Heart left ventricle (tissue), 16 donors: ENCODE measurements at regions not wholly inside any gene's neighbourhood (a gene's known extent, or its start where the extent isn't known, plus 50 kb on each side); places are given as distances from the start of the nearest gene placed in this dataset.

Source experiments
- ATAC-seq, 4 donors: fragments of 200-7000 bp; cut with Tn5 transposase; one replicate each; pipeline ENCODE4 v1.9.1; 2020 to 2022; ENCODE audit warnings: moderate library complexity in 4 of 4, mild to moderate bottlenecking in 3 of 4, moderate number of reproducible peaks in 1 of 4
- DNase-seq, 5 donors: peaks; one replicate each; pipeline ENCODE4 v3.0.0-alpha.2; 2020
- H3K27ac ChIP-seq, 12 donors: fragments of 200-600 bp; sonication (generic) in 4 of 12; one replicate each; pipeline versions ENCODE4 v1.5.0 to v1.8.0; 2016 to 2022; ENCODE audit warnings: mild to moderate bottlenecking in 2 of 12
- H3K27me3 ChIP-seq, 9 donors: fragments of 200-600 bp; sonication (generic) in 2 of 9; one replicate each; pipeline versions ENCODE4 v1.5.1 to v1.8.0; 2016 to 2022; ENCODE audit warnings: mild to moderate bottlenecking in 3 of 9
- H3K36me3 ChIP-seq, 9 donors: fragments of 200-600 bp; sonication (generic) in 2 of 9; one replicate each; pipeline versions ENCODE4 v1.5.0 to v1.8.0; 2018 to 2022; ENCODE audit warnings: mild to moderate bottlenecking in 2 of 9
- H3K4me1 ChIP-seq, 12 donors: fragments of 200-600 bp; sonication (generic) in 4 of 12; one replicate each; pipeline versions ENCODE4 v1.5.0 to v1.8.0; 2016 to 2022; ENCODE audit warnings: mild to moderate bottlenecking in 3 of 12
- H3K4me3 ChIP-seq, 12 donors: fragments of 200-600 bp; sonication (generic) in 4 of 12; one replicate each; pipeline versions ENCODE4 v1.5.0 to v1.8.0; 2017 to 2022; ENCODE audit warnings: mild to moderate bottlenecking in 9 of 12, moderate library complexity in 4 of 12
- H3K9me3 ChIP-seq, 12 donors: fragments of 200-600 bp; sonication (generic) in 4 of 12; one replicate each; pipeline versions ENCODE4 v1.5.0 to v1.8.0; 2016 to 2022; ENCODE audit warnings: mild to moderate bottlenecking in 1 of 12
- POLR2A ChIP-seq, 2 donors: fragments of 450-650 bp; IDR thresholded peaks; one replicate each; pipeline ENCODE4 v1.6.1; 2017; ENCODE audit warnings: antibody characterized with exemption in 2 of 2, mild to moderate bottlenecking in 2 of 2, moderate library complexity in 2 of 2
- WGBS, 4 donors: extraction: QIAGEN DNeasy Blood & Tissue Kit in 2 of 4; methylation state at CpG; one replicate each; pipeline versions ENCODE4 v1.1.5 to v1.1.7; 2013 to 2018; 5-methylcytosine and 5-hydroxymethylcytosine counted together
- intact Hi-C, 10 donors: fragments of 100-400 bp; cut with DNase I; formaldehyde crosslinking; loops; one replicate each; pipeline versions ENCODE4 v1.11.1 to v1.14.2; 2022
- TF ChIP-seq, protein P1 (sequence below), 12 donors: fragments of 200-600 bp; sonication (generic) in 4 of 12; IDR thresholded peaks; one replicate each; pipeline versions ENCODE4 v1.5.0 to v1.8.0; 2018 to 2022; ENCODE audit warnings: antibody characterized with exemption in 12 of 12, mild to moderate bottlenecking in 5 of 12
- donor health status: ischemic (EF 13 %, LVEDD 7.1; RV severe dilation, severe dysfunction).
- donor health status: healthy with polysubstance abuse.
- donor health status: DM: no; HTN: yes; CAD: no.
- donor health status: DM: no; HTN: no; CAD: no.
- donor health status: ischemic (EF 25% LVEDD 6.9; RV normal size, moderate dysfunction).
- donor health status: ischemic (EF 25% LVEDD 5.7; RV mildly dilated, moderate dysfunction).
- donor health status: healthy.
- donor health status: DM: yes; HTN: yes; CAD: no.
- donor health status: ischemic (EF 35%, LVEDD 5.7; RV mildly dilated, moderate dysfunction).
- donor health status: nonischemic (EF 11% LVEDD 7.7; RV severe dilation, severe dysfunction).
- donor health status: DM: yes; HTN: yes; CAD: no.
- donor health status: PGD.
- donor health status: ischemic (EF 29% LVEDD 5.4; RV normal size, mild dysfunction).
- donor health status: nonischemic (EF 23%, LVEDD 6.1; RV moderate dilation, normal function).

DNA sequence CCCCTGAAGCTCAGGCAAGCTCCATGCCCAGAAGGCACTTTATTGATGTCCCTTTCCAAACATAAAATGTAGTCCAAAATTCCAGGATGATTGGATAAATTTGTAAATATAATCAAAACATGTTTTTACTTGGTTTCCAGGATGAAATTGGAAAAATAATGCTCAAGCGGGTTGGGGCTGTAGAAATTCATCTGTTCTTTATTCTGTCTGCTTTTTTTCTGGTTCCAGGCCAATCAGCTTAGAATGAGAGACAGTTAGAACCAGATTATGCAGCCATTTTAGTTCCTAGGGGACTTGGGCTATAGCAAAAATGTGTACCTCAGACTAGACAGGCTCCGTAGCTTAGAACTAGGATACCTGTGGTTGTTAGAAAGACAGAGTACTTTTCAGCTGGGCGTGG, 450.8 kb downstream of the MCTP2 start:
- Histone ChIP-seq H3K36me3 (no peaks in the 10 kb centered on the region), H3K9me3 (no peaks in the 10 kb centered on the region), H3K27ac (no peak overlapping the region), H3K4me1 (no peaks in the 10 kb centered on the region), H3K27me3 (peaks cover 0 to 4% (median 0%) of the 10 kb centered on the region in 9 donors), H3K4me3 (no peak overlapping the region)
- TF ChIP-seq, protein P1, sequence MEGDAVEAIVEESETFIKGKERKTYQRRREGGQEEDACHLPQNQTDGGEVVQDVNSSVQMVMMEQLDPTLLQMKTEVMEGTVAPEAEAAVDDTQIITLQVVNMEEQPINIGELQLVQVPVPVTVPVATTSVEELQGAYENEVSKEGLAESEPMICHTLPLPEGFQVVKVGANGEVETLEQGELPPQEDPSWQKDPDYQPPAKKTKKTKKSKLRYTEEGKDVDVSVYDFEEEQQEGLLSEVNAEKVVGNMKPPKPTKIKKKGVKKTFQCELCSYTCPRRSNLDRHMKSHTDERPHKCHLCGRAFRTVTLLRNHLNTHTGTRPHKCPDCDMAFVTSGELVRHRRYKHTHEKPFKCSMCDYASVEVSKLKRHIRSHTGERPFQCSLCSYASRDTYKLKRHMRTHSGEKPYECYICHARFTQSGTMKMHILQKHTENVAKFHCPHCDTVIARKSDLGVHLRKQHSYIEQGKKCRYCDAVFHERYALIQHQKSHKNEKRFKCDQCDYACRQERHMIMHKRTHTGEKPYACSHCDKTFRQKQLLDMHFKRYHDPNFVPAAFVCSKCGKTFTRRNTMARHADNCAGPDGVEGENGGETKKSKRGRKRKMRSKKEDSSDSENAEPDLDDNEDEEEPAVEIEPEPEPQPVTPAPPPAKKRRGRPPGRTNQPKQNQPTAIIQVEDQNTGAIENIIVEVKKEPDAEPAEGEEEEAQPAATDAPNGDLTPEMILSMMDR (IDR thresholded peaks at IDR 0.05): no peak
- no peak for TF ChIP-seq POLR2A (IDR thresholded peaks at IDR 0.05)
- no peak for ATAC-seq
- intact Hi-C loops: loop anchor here in 1 of 10 donors (5.0 kb wide), 1 partner anchor 160 kb away; no protein-coding TSS in a partner anchor
- 87 to 97% (median 91%) methylated on average over 3 of the region's 3 CpGs for WGBS, 4 donors
- DNase-seq: no peak

DNA sequence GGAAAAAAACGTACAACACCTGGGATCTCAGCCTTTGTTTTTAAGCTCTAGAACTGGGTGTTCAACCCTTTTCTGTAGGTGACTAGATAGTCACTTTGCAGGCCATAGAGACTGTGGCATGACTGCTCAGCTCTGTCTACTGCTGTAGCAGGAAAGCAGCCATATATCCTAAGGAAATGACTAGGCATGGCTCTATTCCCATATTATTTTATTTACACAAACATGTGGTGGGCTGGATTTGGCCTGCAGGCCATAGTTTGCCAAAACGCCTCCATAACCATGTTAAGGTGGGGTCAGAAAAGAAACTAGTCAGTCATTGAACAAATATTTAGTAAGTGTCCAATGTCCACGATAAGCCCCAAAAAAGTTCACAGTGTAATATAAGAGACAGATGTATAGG, 452.5 kb downstream of the MCTP2 start:
- Histone ChIP-seq H3K4me1 (no peaks in the 10 kb centered on the region), H3K4me3 (no peak overlapping the region), H3K27ac (no peak overlapping the region), H3K27me3 (peaks cover 0 to 4% (median 0%) of the 10 kb centered on the region in 9 donors), H3K9me3 (no peaks in the 10 kb centered on the region), H3K36me3 (no peaks in the 10 kb centered on the region)
- intact Hi-C loops: loop anchor here in 1 of 10 donors (5.0 kb wide), 1 partner anchor 158 kb away; no protein-coding TSS in a partner anchor
- TF ChIP-seq, protein P1 (IDR thresholded peaks at IDR 0.05): no peak
- TF ChIP-seq POLR2A (IDR thresholded peaks at IDR 0.05): no peak
- WGBS, 4 donors: 74 to 80% (median 79%) methylated on average over 3 of the region's 3 CpGs
- ATAC-seq (no peak), DNase-seq (no peak)

DNA sequence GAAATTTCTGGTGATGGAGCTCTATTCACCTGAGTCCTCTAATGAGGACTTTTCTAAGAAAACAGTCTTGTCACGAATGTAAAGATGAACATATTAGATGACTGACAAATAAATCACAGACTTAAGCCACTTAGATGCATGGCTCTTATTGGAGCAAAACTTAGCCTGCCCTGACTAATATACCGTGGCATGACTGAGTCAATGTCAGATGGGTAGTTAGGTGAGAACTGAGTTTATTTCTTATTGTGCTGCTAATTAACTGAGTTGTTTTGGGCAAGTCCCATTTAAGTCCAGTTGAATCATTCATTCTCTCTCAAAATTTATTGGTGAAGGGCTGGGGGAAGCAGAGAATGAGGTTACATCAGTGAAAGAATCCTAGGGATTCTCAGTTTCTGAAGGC, 459.8 kb downstream of the MCTP2 start:
- H3K27ac ChIP-seq: no peak overlapping the region
- intact Hi-C loops: no loop called here
- ATAC-seq: no peak

DNA sequence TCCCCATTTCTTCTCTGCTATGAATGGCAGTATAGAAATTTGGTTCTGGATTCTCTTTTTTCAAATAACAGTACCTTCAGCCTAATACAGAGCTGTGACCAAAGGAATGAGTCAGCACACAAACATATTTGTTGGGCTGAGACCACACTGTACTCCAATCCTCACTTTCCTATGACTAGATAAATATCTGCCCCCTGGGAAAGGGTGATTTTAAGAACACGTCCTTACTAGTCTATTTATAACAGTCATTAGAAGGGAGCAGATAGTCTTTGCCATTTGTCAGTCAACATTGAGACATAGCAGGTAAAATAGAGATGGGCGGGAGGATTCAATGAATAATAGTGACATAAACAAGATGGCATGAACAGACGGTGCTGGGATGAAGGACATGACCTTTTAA, 461.3 kb downstream of the MCTP2 start:
- no peak overlapping the region for H3K4me3 ChIP-seq
- H3K27ac ChIP-seq: no peak overlapping the region
- intact Hi-C loops: no loop called here
- TF ChIP-seq, protein P1 (IDR thresholded peaks at IDR 0.05): no peak
- TF ChIP-seq POLR2A (IDR thresholded peaks at IDR 0.05): no peak
- DNase-seq (no peak), ATAC-seq (no peak)
- no peaks in the 10 kb centered on the region for H3K27me3 ChIP-seq
- no peaks in the 10 kb centered on the region for H3K36me3 ChIP-seq
- 43 to 56% (median 50%) methylated on average over 3 of the region's 3 CpGs for WGBS, 4 donors
- peaks cover 0 to 26% (median 0%) of the 10 kb centered on the region in 12 donors for H3K4me1 ChIP-seq
- H3K9me3 ChIP-seq: no peaks in the 10 kb centered on the region

More for the DNA sequence above, 459.8 kb downstream of the MCTP2 start:
- Histone ChIP-seq H3K36me3 (no peaks in the 10 kb centered on the region), H3K27me3 (no peaks in the 10 kb centered on the region), H3K4me1 (peaks cover 0 to 15% (median 0%) of the 10 kb centered on the region in 12 donors), H3K4me3 (no peak overlapping the region), H3K9me3 (no peaks in the 10 kb centered on the region)
- no peak for DNase-seq
- 87 to 98% (median 92%) methylated on average over 2 of the region's 2 CpGs for WGBS, 4 donors
- TF ChIP-seq, protein P1 (IDR thresholded peaks at IDR 0.05): no peak
- no peak for TF ChIP-seq POLR2A (IDR thresholded peaks at IDR 0.05)
